G401.6 (cell line): ENCODE measurements at regions not wholly inside any gene's neighbourhood (a gene's known extent, or its start where the extent isn't known, plus 50 kb on each side); places are given as distances from the start of the nearest gene placed in this dataset.

Experiments used
- FAIRE-seq: peaks from 2 replicates; lab custom pipeline; 2012; peaks lifted over from hg19 to GRCh38; lab: Jason Lieb, UNC

GRCh38 chr14:84806181-84806580 lies 723.8 kb upstream of the FLRT2 start:
- no peak for FAIRE-seq

GRCh38 chr14:84806622-84807021 lies 723.3 kb upstream of the FLRT2 start:
- FAIRE-seq: no peak

- no peak for FAIRE-seq
Measured at GRCh38 chr14:84807673-84808072, 722.3 kb upstream of the FLRT2 start.

- FAIRE-seq: no peak
Measured at GRCh38 chr14:84809158-84809557, 720.8 kb upstream of the FLRT2 start.

- FAIRE-seq: no peak
Measured at GRCh38 chr14:84814391-84814790, 715.6 kb upstream of the FLRT2 start.

GRCh38 chr14:84819528-84819927 lies 710.4 kb upstream of the FLRT2 start:
- no peak for FAIRE-seq

GRCh38 chr14:84825481-84826251 lies 704.3 kb upstream of the FLRT2 start:
- no peak for FAIRE-seq

- no peak for FAIRE-seq
Measured at GRCh38 chr14:84826294-84826693, 703.6 kb upstream of the FLRT2 start.

GRCh38 chr14:84850595-84850994 lies 679.3 kb upstream of the FLRT2 start:
- FAIRE-seq: peak; percentile 91

GRCh38 chr14:84856751-84857534 lies 673.0 kb upstream of the FLRT2 start:
- no peak for FAIRE-seq

GRCh38 chr14:84857571-84857970 lies 672.4 kb upstream of the FLRT2 start:
- no peak for FAIRE-seq

- FAIRE-seq: no peak
Measured at GRCh38 chr14:84859116-84859515, 670.8 kb upstream of the FLRT2 start.

GRCh38 chr14:84864548-84865271 lies 665.2 kb upstream of the FLRT2 start:
- no peak for FAIRE-seq

GRCh38 chr14:84871734-84872133 lies 658.2 kb upstream of the FLRT2 start:
- no peak for FAIRE-seq

GRCh38 chr14:84874436-84874835 lies 655.5 kb upstream of the FLRT2 start:
- no peak for FAIRE-seq

- FAIRE-seq: no peak
Measured at GRCh38 chr14:84877061-84877460, 652.9 kb upstream of the FLRT2 start.

GRCh38 chr14:84882830-84883229 lies 647.1 kb upstream of the FLRT2 start:
- no peak for FAIRE-seq

GRCh38 chr14:84885061-84885460 lies 644.9 kb upstream of the FLRT2 start:
- no peak for FAIRE-seq

- FAIRE-seq: no peak
Measured at GRCh38 chr14:84891404-84891803, 638.5 kb upstream of the FLRT2 start.

GRCh38 chr14:84894254-84894653 lies 635.7 kb upstream of the FLRT2 start:
- FAIRE-seq: no peak

- FAIRE-seq: no peak
Measured at GRCh38 chr14:84922370-84922769, 607.6 kb upstream of the FLRT2 start.

GRCh38 chr14:84926656-84927055 lies 603.3 kb upstream of the FLRT2 start:
- peak; percentile 36 for FAIRE-seq
